ENCODE measurements at regions not wholly inside any gene's neighbourhood (a gene's known extent, or its start where the extent isn't known, plus 50 kb on each side); places are given as distances from the start of the nearest gene placed in this dataset.
"Not testable (repeated sequence)": the region's sequence is repeated elsewhere in the genome, so short reads cannot be mapped to it uniquely, and the experiment has no call there.

DNA sequence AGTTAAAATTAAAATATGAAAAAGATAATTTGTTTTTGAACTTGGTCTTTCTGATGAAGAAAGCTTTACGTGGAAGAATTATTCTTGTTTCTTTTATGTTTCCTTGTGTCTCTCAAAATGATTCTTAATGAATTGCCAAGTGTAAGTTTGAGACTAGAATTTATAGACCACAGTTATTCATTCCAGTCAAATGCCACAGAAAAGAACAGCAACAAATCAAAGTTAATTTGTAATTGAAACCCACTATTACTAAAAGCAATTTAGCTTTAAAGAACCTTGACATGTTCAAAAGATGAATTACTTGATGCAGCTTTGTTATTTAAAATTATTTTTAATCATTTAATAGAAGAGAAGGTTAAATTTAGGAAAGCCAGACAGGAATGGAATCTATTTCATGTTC lies 1277.7 kb upstream of the NUDT12 start:
- no peak for DNase-seq

DNA sequence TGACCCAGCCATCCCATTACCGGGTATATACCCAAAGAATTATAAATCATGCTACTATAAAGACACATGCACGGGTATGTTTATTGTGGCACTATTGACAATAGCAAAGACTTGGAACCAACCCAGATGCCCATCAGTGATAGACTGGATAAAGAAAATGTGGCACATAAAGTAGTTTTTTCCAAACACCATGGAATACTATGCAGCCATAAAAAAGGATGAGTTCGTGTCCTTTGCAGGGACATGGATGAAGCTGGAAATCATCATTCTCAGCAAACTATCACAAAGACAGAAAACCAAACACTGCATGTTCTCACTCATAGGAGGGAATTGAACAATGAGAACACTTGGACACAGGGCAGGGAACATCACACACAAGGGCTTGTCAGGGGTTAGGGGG lies 1268.9 kb upstream of the NUDT12 start:
- DNase-seq = not testable (repeated sequence)

GRCh38 chr5:104821606-104822005 lies 1259.0 kb upstream of the NUDT12 start:
- DNase-seq = peak; percentile 8

- DNase-seq = no peak
Measured at GRCh38 chr5:104817127-104817526, 1254.5 kb upstream of the NUDT12 start.

GRCh38 chr5:104815212-104815611 lies 1252.6 kb upstream of the NUDT12 start:
- no peak for DNase-seq

DNA sequence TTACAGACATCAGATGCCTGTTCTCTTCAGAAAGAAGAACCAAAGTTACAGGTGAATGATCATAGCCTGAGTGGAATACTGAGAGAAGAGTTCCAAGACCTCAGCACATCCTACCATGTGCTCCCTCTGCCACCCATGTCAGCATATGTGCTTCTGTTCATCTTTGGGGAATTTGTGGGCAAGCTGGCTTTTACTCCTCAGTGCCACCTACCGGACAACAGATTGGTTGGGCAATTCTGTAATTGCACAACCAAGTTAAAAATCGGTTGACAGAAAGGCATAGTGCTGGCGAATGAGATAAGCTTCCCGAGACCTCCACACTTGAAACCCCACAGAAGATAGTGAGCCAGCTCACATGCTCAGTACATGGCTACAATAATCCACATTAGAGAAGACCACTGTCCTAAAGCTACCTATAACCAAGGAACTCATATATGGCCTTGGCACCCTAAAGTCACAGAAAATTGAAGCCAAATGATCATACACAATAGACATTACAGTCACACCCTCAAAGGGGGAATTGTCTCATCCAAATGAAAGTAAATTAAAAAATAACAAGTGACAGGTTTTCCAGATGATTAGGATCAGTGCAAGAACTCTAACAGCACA lies 1238.0 kb upstream of the NUDT12 start:
- no peak for DNase-seq

GRCh38 chr5:104793755-104794080 lies 1231.1 kb upstream of the NUDT12 start:
- no peak for DNase-seq

- DNase-seq = no peak
Measured at GRCh38 chr5:104793031-104793754, 1230.6 kb upstream of the NUDT12 start.

DNA sequence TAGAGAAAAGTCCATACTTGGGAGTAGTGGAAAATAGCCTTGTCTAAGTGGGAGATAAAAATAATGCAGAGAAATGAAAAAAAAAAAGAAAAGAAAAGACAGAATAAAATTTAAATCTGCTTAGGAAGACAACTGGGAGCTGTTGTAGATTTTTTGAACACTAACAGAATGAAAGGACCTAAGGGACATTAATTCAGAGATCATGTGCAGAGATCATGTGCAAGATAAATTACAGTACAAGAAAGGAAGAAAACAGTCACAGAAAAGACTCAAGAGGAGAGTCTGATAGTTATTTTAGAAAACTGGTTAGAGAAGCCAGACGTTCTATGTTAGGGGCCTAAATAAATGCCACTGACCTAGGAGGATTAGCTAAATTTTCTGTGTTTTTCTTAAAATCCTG lies 1226.8 kb upstream of the NUDT12 start:
- no peak for DNase-seq

GRCh38 chr5:104785097-104785496 lies 1222.5 kb upstream of the NUDT12 start:
- no peak for DNase-seq

DNA sequence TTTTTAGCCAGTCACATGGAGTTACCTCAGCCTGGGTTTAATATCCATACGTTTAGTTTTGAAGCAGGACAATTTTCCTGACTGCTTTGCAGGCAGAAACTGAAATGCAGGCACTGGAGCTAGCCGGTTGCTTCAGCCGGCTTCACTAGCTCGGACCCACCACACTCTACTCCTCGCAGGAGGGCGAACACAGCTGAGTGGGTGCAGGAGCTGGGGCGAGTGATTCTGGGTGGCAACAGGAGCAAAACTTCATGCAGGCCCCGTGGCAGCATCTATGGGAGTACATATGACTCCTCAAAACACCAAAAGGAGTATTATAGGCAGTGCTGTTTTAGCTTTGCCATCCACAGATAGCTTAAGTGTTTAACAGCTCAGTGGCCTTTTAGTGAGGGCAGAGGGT lies 1211.8 kb upstream of the NUDT12 start:
- no peak for DNase-seq

DNA sequence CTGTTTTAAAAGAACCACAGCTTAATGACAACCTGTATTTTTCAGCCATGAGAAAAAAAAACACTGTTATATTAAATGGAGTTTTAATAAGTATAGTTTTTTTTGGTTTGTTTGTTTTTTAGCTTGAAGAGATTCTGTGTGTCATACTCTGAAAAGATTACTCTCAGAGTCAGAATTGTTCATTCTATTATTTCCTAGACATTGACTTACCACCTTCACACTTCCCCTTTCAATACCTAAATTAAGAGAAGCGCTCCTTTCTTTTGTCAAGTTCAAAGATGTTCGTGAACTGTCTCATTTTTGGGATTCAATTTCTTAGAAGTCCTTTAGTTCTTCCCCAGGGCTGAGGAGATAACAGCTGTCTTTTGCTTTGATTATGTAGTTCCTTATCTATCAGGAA lies 1201.6 kb upstream of the NUDT12 start:
- DNase-seq = no peak

DNA sequence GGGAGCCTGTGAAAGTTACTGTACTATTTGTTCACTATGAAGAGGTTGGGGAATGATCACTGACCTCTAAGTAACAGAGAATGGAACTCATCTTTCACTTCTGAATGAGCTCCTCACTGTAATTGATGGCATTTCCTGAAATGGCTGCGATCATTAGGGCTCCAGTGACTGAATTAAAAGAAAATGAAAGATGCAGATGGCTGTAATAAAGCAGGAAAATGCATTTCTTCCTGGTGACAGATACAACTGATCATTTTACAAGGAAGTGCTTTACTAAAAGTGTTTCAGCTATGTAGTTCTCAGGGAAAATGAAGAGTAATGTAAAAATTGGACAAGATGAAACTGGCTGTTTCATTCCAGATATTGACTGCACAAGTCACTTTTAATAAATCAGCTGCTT lies 1200.6 kb upstream of the NUDT12 start:
- no peak for DNase-seq

DNA sequence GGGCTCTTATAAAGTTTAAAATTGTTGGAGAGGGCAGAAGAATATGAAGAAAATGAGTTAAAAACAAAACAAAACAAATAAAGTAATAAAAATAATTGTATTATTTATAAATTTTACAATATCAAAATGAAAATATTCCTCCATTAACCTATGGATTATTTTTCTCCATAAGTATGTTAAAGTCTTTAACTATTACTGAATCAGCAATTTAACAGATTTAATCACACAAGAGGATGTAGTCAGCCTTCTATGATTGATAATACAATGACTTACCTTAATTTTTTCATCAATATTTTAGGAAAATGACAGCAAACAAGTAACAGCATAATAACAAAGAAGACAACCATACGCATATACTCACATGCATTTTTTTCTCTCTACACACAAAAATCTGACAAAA lies 1195.3 kb upstream of the NUDT12 start:
- no peak for DNase-seq

- no peak for DNase-seq
Measured at GRCh38 chr5:104755806-104756205, 1193.2 kb upstream of the NUDT12 start.

DNA sequence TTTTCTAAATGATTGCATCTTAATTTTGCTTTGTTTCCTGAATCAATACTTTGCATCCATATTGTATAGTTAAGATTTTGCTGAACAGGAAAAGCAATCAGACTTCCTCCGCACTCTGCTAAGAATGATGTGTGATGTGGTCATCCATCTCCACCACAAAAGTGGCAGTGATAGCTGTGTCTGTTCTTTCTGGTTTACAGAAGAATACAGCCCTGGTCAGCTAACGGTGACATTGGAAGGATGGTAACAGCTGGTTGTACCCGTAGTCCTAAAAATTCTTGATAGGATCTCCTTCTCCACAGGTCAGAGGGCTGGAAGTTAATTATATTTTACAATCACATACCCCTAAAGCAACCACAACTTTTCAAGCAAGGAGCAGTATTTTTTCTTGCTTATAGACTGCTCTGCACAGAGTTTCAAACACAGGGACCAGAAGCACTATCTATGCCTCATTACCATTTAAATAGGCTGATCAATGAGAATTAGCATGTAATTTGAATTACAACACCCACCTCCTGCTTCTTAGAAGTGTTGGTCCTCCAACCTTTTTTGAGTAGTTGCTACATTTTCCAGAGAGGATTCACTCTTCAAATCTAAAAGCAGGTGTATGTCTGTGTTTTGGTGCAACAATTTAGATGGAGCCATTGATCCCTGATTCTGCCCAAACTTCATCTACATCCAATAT lies 1191.9 kb upstream of the NUDT12 start:
- DNase-seq = no peak

DNA sequence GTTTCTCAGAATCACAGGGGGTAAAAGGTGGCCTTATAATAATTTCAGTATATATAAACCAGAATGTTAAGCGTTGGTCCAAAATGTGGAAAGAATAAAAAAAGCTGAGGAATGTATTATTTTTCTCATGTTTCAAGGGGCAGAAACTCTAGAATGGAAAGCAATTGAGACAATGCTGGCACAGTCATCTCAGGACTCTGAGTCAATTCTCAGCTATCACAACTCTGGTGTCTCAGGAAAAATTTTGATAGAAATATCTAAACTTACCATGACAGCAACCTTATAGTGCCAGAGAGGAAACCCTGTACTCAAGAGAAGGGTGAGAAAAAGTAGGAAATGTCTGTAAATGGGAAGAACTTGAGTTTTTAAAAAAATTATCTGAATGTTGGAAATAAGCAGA lies 1189.4 kb upstream of the NUDT12 start:
- DNase-seq = no peak

- DNase-seq = no peak
Measured at GRCh38 chr5:104739905-104740304, 1177.3 kb upstream of the NUDT12 start.

- no peak for DNase-seq
Measured at GRCh38 chr5:104739503-104739902, 1176.9 kb upstream of the NUDT12 start.

DNA sequence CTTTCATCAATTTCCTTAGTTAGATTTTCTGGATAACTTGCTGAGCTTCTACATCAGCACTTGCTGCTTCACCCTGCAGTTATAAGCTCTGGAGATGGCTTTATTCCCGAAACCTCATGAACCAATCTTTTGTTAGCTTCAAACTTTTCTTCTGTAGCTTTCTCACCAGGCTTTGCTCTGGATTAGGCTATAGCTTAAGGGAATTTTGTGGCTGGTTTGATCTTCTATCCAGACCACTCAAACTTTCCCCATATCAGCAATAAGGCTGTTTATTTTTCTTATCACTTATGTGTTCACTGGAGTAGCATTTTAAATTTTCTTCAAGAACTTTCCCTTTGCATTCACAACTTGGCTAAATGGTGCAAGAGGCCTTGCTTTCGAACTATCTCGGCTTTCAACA lies 1173.5 kb upstream of the NUDT12 start:
- no peak for DNase-seq

DNA sequence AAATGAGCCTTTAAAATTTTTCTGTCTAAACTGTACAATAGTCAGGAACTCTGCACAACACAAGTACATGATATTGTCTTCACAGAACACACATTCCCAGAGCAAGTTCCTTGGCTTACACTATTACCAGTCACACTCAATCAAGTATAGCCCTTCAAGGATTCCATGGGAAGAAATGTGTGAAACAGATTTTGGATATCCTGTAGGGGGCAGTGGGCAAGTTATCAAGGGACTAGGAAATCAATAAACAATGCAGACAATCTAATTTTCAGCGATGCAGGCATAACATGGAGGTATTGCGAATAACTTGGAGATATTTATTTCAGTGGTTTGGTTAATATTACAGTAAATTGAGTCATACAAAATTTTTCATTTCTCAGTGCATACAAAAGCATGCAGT lies 1171.5 kb upstream of the NUDT12 start:
- no peak for DNase-seq

- no peak for DNase-seq
Measured at GRCh38 chr5:104733063-104733669, 1170.6 kb upstream of the NUDT12 start.

DNA sequence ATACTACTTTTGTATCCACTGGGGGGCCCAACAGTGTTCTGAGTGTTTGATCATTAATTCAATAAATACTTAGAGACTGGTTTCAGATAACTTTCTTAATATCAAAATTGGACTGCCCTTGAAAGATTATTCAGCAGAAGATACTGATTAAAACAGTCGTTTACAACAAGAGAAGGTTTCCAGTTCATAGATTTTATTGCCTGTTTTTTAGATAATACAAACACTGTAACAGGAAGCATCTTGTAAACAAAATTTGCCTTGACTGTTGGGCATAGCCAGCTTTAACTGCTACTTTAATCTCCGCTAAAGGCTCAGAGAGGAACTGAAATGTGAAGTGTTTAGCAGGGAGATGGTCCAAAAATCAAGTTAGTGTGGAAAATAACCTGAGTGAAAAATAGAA lies 1168.7 kb upstream of the NUDT12 start:
- no peak for DNase-seq

DNA sequence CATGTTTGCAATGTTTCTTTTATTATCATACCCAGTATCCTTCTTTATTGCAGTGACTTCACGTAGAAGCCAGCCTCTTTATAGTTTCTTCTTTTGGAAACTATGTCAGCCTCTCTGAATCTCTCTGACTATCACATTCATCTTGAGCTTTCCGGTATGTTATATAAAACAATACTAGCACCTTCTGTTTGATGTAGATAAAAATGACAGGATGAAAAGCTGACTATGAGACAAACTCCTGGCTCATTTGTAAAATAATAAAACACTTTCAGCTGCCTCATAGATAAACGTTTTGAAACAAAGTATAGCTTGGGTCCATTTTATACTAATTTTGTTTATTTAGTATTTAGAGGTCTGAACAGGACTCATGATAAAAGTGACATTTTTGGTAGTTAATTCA lies 1145.4 kb upstream of the NUDT12 start:
- no peak for DNase-seq
